Uterus (tissue), 3 donors: ENCODE measurements at regions not wholly inside any gene's neighbourhood (a gene's known extent, or its start where the extent isn't known, plus 50 kb on each side); places are given as distances from the start of the nearest gene placed in this dataset.
"Not testable (repeated sequence)": the region's sequence is repeated elsewhere in the genome, so short reads cannot be mapped to it uniquely, and the experiment has no call there.

Experiments
- DNase-seq, 2 donors: peaks; one replicate each; pipeline ENCODE4 v3.0.0-alpha.2; 2019 to 2020
- H3K27ac ChIP-seq, 2 donors: fragments of 200-600 bp; sonication (generic); 1 replicate in 1 of 2; 2 replicates in 1 of 2; pipeline ENCODE4 v1.5.1; 2016 to 2018
- H3K27me3 ChIP-seq, 2 donors: fragments of 200-600 bp; sonication (generic); one replicate each; pipeline ENCODE4 v1.5.1; 2018 to 2019; ENCODE audit warnings: control low read depth in 1 of 2
- H3K36me3 ChIP-seq, 2 donors: fragments of 200-600 bp; sonication (generic); one replicate each; pipeline ENCODE4 v1.5.1; 2019; ENCODE audit warnings: control low read depth in 1 of 2
- H3K4me1 ChIP-seq, 2 donors: fragments of 200-600 bp; sonication (generic); one replicate each; pipeline ENCODE4 v1.5.1; 2018 to 2019; ENCODE audit warnings: control low read depth in 1 of 2
- H3K4me3 ChIP-seq, 2 donors: fragments of 200-600 bp; sonication (generic); 1 replicate in 1 of 2; 2 replicates in 1 of 2; pipeline ENCODE4 v1.5.1; 2018 to 2019; ENCODE audit warnings: mild to moderate bottlenecking in 1 of 2
- H3K9me3 ChIP-seq, 2 donors: fragments of 200-600 bp; sonication (generic); one replicate each; pipeline ENCODE4 v1.5.1; 2019; ENCODE audit warnings: control low read depth in 1 of 2
- POLR2A ChIP-seq, 2 donors: fragments of 450-650 bp; IDR thresholded peaks; one replicate each; pipeline ENCODE4 v1.6.1; 2016; ENCODE audit warnings: antibody characterized with exemption in 2 of 2, mild to moderate bottlenecking in 1 of 2, moderate library complexity in 1 of 2
- intact Hi-C: fragments of 100-400 bp; cut with DNase I; formaldehyde crosslinking; loops from one replicate; pipeline ENCODE4 v1.15.1; 2023; ENCODE audit warnings: low total_unique reads
- TF ChIP-seq, protein P1 (sequence below), 4 experiments: fragments of 200-600 bp in 2 of 4; fragments of 450-650 bp in 2 of 4; sonication (generic) in 2 of 4; IDR thresholded peaks; one replicate each; pipeline ENCODE4 v1.5.1; 2016 to 2019; ENCODE audit warnings: antibody characterized with exemption in 4 of 4, mild to moderate bottlenecking in 2 of 4, moderate library complexity in 1 of 4
- donor health status: DM: yes; HTN: yes; CAD: no.

DNA sequence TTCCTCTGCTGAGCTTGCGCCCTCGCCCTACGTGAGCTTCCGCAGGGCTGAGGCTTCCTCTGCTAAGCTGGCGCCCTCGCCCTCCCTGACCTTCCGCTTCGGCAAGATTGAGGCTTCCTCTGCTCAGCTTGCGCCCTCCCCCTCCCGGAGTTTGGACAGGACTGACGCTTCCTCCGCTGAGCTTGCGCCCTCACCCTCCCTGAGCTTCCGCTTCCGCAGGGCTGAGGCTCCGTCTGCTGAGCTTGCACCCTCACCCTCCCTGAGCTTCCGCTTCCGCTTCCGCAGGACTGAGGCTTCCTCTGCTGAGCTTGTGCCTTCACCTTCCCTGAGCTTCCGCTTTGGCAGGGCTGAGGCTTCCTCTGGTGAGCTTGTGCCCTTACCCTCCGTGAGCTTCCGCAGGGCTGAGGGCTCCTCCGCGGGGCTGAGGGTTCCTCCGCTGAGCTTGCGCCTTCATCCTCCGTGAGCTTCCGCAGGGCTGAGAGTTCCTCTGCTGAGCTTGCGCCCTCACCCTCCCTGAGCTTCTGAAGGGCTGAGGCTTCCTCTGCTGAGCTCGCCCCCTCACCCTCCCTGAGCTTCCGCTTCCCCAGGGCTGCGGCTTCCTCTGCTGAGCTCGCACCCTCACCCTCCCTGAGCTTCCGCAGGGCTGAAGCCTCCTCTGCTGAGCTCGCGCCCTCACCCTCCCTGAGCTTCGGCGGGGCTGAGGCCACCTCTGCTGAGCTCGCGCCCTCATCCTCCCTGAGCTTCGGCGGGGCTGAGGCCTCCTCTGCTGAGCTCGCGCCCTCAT lies 753.6 kb upstream of the TPTE start:
- intact Hi-C loops, result no loop called here
- Histone ChIP-seq H3K27me3 (no peaks in the 10 kb centered on the region), H3K4me1 (no peaks in the 10 kb centered on the region), H3K36me3 (no peaks in the 10 kb centered on the region), H3K4me3 (no peak overlapping the region), H3K27ac (no peak overlapping the region), H3K9me3 (no peaks in the 10 kb centered on the region)
- no peak for DNase-seq
- TF ChIP-seq POLR2A (IDR thresholded peaks at IDR 0.05), result no peak
- TF ChIP-seq, protein P1, sequence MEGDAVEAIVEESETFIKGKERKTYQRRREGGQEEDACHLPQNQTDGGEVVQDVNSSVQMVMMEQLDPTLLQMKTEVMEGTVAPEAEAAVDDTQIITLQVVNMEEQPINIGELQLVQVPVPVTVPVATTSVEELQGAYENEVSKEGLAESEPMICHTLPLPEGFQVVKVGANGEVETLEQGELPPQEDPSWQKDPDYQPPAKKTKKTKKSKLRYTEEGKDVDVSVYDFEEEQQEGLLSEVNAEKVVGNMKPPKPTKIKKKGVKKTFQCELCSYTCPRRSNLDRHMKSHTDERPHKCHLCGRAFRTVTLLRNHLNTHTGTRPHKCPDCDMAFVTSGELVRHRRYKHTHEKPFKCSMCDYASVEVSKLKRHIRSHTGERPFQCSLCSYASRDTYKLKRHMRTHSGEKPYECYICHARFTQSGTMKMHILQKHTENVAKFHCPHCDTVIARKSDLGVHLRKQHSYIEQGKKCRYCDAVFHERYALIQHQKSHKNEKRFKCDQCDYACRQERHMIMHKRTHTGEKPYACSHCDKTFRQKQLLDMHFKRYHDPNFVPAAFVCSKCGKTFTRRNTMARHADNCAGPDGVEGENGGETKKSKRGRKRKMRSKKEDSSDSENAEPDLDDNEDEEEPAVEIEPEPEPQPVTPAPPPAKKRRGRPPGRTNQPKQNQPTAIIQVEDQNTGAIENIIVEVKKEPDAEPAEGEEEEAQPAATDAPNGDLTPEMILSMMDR (IDR thresholded peaks at IDR 0.05), result no peak

DNA sequence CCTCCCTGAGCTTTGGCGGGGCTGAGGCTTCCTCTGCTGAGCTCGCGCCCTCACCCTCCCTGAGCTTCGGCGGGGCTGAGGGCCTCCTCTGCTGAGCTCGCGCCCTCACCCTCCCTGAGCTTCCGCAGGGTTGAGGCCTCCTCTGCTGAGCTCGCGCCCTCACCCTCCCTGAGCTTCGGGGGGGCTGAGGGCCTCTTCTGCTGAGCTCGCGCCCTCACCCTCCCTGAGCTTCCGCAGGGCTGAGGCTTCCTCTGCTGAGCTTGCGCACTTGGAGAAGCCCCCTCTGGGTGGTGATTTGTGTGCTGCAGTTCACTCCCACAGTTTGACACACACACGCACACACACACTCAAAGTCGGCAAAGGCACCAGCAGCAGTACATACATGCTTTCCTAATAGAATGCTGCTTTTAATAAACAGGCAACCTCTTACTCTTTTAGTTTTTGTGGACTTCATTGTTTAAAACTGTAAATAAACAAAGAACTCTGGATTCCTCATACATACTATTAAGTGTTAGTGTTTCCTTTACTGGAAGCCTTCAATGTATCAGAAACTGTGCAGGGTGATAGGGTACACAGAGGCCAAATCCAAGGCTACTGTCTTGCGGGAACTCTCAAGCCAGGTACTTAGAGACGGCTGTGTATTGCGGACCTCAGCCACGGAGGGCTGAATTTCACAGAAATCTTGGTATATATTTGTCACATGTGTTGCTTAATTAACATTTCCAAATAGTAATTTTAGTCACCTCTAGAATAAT lies 752.8 kb upstream of the TPTE start:
- H3K36me3 ChIP-seq, H3K4me3 ChIP-seq, H3K27ac ChIP-seq, DNase-seq, H3K4me1 ChIP-seq, intact Hi-C loops, H3K9me3 ChIP-seq, H3K27me3 ChIP-seq: not testable (repeated sequence)

DNA sequence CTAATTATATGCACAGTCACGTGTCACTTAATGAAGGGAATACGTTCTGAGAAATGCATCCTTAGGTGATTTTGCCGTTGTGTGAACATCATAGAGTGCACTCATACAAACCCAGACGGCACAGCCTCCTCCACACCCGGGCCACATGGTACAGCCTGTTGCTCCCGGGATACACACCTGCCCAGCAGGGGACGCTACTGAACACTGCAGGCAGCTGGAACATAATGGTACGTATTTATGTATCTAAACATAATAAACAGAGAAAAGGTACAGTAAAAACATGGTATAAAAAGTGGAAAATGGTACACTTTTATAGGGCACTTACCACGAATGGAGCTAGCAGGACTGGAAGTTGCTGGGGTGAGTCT lies 752.3 kb upstream of the TPTE start:
- H3K27me3 ChIP-seq, H3K36me3 ChIP-seq, intact Hi-C loops, DNase-seq, H3K9me3 ChIP-seq, H3K4me3 ChIP-seq, H3K4me1 ChIP-seq, H3K27ac ChIP-seq: not testable (repeated sequence)

DNA sequence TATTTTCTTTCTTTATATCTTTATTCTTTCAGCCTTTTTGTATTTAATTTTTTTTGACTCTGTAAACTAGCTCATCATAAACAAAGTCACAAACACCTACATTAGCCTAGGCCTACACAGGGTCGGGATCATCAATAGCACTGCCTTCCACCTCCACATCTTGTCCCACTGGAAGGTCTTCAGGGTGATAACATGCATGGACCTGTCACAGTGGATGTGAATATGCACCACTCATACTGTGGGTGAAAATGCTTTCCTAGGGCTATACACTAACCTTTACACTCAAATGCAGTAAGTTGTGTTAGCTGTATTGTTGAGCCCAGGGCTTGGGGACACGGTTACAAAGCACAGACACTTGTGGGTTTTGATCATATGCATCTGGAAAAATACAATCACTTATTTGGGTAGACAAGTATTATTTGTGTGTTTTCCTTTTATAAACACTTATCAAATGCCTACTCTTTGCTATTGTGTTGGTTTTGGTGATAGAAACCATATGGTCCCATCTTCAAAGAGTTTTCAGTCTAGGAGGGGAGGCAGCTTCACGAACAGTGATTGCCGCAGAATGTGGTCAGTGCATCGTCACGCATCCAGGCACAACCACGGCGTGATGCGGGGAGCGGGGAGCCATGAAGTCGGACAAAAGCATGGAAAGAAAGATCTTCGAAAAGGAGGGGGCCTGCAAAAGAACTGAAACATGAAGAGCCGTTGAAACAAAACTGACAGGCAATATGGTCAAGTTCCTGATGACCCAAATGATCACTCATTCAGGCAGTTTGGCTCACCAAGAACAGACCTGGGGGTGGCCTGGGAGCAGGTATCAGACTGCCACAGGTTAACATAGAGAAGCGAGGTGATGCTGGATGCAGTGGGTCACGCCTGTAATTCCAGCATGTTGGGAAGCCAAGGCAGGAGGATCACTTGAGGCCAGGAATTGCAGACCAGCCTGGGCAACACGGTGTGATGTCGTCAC lies 751.4 kb upstream of the TPTE start:
- DNase-seq, H3K9me3 ChIP-seq, H3K36me3 ChIP-seq, H3K4me3 ChIP-seq, H3K27ac ChIP-seq, H3K27me3 ChIP-seq, intact Hi-C loops, H3K4me1 ChIP-seq: not testable (repeated sequence)

DNA sequence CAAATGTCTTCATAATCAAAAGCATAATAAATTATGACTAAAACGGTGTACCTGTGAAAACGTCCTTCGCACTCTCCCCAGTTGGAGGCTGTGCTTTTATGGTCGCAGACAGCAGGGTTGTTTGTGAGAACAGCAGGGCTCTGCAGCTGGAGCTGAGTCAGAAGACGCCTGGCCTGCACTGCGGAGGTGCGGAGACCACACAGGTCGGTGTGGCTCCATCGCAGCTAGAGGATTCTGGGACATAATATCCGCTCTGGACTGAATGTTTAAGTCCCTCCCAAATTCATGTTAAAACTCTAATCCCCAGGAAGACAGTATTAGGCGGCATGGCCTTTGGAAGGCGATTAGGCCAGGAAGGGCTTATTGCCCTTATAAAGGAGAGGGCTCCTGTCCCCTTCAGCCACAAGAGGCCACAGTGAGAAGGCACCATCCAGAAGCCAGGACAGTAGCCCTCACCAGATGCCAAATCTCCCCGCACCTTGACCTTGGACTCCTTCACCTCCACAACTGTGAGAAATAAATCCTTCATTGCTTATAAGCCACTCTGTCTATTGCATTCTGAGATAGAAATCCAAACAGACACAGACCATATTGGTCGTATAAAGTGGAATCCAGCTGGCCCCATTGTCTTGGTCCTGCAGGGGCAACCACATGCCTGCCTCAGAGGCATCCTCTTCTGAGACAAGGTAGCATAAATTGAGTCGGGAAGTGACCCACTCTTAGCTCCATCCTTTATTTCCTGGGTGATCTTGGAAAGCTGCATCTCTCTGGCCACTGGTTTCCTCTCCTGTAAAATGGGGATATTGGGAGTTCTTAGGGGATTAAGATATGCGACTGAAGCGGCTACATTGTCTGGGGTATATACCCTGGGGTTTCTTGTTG lies 749.7 kb upstream of the TPTE start:
- H3K27ac ChIP-seq, DNase-seq, H3K4me1 ChIP-seq, H3K9me3 ChIP-seq, H3K4me3 ChIP-seq, intact Hi-C loops, H3K27me3 ChIP-seq, H3K36me3 ChIP-seq: not testable (repeated sequence)

DNA sequence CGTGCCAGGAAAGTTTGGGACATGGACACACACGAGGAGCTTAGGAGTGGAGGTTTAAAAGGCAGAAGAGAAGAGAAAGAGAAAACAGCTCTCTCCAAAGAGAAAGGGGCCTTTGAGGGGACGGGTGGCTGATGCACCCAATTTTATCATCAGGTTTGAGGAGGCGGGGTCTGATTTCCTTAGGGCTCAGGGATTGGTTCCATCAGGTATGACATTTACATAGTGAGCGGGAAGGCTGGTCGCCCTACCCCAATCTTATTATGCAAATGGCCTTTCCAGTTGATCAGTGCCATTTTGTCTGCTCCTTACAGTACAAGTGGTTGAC lies 749.1 kb upstream of the TPTE start:
- H3K27me3 ChIP-seq, result no peaks in the 10 kb centered on the region
- TF ChIP-seq, protein P1 (IDR thresholded peaks at IDR 0.05), result no peak
- TF ChIP-seq POLR2A (IDR thresholded peaks at IDR 0.05), result no peak
- H3K9me3 ChIP-seq, result no peaks in the 10 kb centered on the region
- no peak overlapping the region for H3K27ac ChIP-seq
- DNase-seq, result no peak
- no peak overlapping the region for H3K4me3 ChIP-seq
- H3K36me3 ChIP-seq, result no peaks in the 10 kb centered on the region
- H3K4me1 ChIP-seq, result no peaks in the 10 kb centered on the region
- intact Hi-C loops, result no loop called here

DNA sequence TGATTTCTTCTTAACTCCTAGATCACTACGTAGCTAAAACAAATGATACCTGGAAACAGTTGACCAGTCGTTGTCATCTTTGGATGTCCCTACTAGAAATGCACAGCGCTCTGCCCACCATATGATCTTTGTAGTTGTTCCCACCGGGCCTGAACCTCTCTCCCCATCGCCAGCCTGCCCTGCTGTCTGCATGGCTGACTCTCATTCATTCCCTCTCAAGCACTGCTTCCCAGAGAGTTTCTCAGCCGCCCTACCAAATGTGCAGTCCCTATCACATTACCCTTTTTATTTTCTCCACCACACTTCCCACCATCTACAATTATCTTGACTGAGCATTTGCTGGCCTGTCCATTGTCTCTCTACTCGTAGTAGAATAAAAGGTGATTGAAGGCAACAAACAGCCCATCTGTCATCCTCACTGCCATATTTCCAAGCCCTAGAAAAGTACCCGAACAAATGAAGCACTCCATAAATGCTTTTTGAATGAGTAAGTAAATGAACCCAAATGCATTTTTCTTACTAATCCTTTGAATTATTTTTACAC lies 748.4 kb upstream of the TPTE start:
- H3K27ac ChIP-seq, DNase-seq, H3K36me3 ChIP-seq, H3K9me3 ChIP-seq, H3K4me1 ChIP-seq, H3K27me3 ChIP-seq, H3K4me3 ChIP-seq, intact Hi-C loops: not testable (repeated sequence)
